GM19438 (cell line): ENCODE measurements at regions not wholly inside any gene's neighbourhood (a gene's known extent, or its start where the extent isn't known, plus 50 kb on each side); places are given as distances from the start of the nearest gene placed in this dataset.
"Not testable (repeated sequence)": the region's sequence is repeated elsewhere in the genome, so short reads cannot be mapped to it uniquely, and the experiment has no call there.

Source experiments
- ATAC-seq: cut with Tn5 transposase; IDR thresholded peaks from one replicate; pipeline ENCODE4 v1.9.1; 2021; ENCODE audit warnings: low read depth; ENCODE audit not compliant: unreplicated experiment

DNA sequence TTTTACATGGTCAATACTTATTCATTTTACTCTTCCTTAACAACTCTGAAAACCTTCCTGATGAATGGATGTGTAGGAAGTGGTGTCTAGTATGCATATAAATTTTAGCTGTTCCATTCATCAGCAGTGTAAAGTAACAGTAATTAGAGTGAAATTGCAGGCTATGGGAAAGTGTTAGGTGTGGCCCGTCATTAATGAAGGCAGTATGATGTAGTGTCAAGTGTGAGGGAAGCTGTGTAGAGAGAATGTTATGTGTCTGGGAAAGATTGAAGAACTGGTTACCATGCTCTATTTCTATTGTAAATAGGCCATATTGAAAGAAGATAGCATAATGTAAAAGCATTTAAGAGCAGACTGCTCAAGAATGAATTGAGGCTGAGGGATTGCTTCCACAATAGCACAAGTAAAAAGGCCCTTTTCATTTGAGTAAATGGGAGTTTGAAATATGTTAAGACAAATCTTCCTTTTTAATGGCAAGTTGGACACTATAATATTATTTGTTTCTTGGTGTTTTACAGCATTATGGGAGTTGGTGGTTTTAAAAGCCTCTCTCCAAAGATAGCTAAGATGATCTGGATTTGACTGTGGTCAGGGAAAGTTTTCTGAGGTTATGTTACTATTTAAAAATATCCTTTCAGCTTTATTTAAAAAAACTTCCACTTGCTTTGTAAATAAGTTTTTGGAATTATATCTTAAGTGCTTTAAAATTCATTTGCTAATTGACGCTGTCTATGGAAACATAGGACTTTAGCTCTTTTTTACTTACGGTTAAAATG, 401.0 kb upstream of the ZEB2 start:
- no peak for ATAC-seq

GRCh38 chr2:144914622-144915318, 394.9 kb upstream of the ZEB2 start:
- ATAC-seq = no peak

- no peak for ATAC-seq
Measured at GRCh38 chr2:144914113-144914512, 394.2 kb upstream of the ZEB2 start.

- no peak for ATAC-seq
Measured at GRCh38 chr2:144912206-144912605, 392.3 kb upstream of the ZEB2 start.

DNA sequence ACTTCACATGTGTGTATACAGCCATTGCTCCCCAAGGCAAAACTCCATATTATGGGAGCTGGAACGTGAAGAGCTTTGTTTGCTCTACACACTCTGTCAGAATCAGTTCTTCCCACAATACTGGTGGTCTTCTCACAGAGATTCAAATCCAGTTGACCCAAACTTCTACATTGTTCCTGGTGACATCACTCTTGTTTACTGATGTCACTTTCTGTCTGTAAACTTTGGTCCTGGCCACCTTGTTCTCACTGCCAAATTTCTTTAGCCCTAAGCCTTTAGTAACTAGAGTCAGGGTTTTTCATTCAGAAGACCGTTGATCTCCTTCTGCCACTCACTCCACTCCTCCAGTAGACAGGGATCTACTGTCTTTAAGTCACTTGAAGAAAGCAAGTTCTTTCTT, 386.0 kb upstream of the ZEB2 start:
- ATAC-seq = no peak

DNA sequence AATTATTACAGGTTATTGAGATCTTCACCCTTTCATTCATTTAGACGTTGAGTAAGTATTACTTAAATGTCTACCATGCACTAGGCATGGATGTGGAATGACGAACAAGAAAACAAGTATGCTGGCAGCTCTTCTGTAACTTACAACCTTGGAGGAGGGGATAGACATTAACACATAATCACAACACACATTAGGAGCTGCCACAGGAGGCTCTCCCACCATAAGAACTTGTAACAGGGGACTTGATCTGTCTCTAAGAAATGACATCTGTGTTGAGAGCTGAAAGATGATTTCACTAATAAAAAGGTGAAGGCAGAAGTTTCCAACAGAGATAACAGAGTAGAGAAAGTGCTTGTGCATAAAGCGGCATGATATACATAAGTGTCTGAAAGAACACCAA, 384.7 kb upstream of the ZEB2 start:
- ATAC-seq = no peak

- ATAC-seq = not testable (repeated sequence)
Measured at GRCh38 chr2:144903045-144903444, 383.1 kb upstream of the ZEB2 start.

DNA sequence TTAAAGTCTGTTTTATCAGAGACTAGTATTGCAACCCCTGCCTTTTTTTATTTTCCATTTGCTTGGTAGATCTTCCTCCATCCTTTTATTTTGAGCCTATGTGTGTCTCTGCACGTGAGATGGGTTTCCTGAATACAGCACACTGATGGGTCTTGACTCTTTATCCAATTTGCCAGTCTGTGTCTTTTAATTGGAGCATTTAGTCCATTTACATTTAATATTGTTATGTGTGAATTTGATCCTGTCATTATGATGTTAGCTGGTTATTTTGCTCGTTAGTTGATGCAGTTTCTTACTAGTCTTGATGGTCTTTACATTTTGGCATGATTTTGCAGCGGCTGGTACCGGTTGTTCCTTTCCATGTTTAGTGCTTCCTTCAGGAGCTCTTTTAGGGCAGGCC, 381.5 kb upstream of the ZEB2 start:
- not testable (repeated sequence) for ATAC-seq

GRCh38 chr2:144896341-144896740, 376.4 kb upstream of the ZEB2 start:
- ATAC-seq = no peak

GRCh38 chr2:144894612-144895599, 375.0 kb upstream of the ZEB2 start:
- ATAC-seq = no peak

DNA sequence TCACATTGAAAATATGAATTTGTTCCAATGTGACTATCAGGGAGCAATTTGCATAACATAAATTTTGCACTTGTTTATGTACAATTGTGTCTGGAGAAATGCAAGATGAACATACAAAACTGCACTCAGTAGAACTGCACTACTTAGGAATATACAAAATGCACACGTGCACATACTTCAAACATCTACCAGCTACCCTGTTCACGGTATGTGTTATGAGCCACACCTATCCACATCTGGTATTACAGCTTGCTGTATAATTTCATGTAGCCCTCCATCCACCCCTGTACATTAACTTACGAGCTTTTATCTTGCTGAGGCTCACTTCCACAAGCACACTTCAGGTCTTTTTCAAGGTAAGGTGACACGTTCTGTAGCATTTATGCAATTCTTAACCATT, 373.5 kb upstream of the ZEB2 start:
- no peak for ATAC-seq

GRCh38 chr2:144890828-144891227, 370.9 kb upstream of the ZEB2 start:
- ATAC-seq = no peak

DNA sequence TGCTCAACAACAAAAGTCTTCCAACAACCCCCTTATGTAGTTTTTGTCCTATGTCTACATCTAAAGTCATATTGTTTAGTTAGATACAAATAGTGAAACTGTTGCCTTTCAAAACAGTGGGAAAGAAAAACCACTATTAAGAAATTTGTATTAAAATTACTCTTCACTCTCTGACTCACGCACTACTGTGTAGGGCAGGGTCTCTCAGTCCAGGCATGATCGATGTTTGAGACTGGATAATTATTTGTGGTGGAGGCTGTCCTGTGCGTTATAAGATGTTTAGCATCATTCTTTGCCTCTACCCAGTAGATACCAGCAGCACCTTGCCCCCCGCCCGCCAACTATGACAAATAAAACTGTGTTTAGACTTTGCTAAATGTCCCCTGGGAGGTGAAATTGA, 369.4 kb upstream of the ZEB2 start:
- ATAC-seq = no peak

DNA sequence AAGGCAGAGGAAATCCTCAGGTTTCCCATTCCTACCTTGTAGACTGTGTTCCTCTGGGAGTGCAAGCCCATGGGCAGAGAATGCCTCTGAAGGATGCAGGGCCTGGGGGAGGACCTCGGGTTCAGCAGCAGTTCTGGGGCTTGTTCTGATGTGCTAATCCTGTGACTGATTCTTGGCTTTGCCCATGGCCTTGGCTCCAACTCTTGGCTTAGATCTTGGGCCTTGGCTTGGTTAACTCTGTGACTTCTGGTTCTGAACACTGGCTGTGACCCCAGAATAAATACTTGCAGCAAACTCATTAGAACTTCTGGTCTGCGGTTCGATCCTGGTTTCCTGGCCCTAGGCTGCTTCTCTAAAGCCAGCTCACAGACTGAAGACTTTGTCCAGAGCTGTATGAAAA, 366.9 kb upstream of the ZEB2 start:
- no peak for ATAC-seq

DNA sequence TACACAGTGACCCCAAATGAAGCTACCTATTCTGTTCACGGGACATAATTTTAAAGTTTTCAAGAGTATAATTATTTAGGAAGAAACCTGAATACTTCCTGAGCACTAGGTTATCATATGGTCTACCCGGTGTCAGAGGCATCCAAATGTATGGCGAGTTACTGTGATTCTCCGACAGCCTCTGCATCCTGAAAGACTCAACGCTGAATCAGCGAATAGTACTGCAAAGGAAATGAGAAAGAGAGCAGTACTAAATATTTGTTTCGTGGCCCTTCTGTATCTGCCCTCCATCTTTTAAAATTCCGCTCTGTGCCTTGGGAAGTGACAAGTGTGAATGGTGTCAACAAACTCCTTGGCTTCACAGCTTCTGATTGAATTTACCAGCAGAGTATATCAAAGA, 358.0 kb upstream of the ZEB2 start:
- no peak for ATAC-seq

- no peak for ATAC-seq
Measured at GRCh38 chr2:144876013-144876412, 356.1 kb upstream of the ZEB2 start.

GRCh38 chr2:144875290-144875969, 355.5 kb upstream of the ZEB2 start:
- no peak for ATAC-seq

GRCh38 chr2:144865670-144866069, 345.8 kb upstream of the ZEB2 start:
- ATAC-seq = no peak

DNA sequence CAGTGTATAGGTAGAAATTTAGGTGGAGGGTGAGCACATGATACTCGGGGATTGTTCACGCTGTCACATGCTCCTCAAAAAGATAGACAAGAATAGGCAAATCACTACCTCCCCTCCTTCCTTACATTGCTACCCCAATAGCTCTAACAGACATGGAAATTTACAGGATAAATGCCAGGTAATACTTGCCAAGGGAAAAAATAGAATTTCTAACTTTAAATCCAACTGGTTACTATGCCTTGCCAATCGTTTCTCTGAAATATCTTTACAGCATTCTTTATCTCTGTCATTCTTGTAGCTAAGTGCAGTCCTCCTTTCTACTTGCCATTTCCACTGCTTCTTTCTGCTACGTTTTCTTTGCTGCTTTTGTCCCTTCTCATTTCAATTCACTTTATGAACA, 339.8 kb upstream of the ZEB2 start:
- ATAC-seq = no peak

DNA sequence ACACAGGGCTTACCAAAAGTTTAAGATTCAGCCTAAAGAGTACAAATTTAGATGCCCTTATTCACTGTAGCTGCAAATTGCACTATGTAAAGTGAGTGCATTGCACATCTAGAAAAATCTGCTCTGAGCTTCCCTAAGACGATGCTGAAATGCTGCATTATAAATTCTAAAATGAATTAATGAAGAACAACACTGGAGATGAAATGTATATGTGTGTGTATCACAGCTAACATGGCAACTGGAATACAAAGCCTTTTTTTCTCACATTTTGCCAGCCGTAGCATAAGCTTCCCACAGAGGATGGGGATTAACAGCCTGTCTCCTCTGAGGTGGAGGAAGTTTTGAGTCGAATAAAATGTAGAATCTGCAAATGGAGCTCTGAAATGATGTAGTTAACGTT, 338.3 kb upstream of the ZEB2 start:
- no peak for ATAC-seq

GRCh38 chr2:144854596-144854995, 334.7 kb upstream of the ZEB2 start:
- ATAC-seq = no peak
